Heart left ventricle (tissue), 16 donors: ENCODE measurements at regions not wholly inside any gene's neighbourhood (a gene's known extent, or its start where the extent isn't known, plus 50 kb on each side); places are given as distances from the start of the nearest gene placed in this dataset.

ENCODE experiments used
- ATAC-seq, 4 donors: fragments of 200-7000 bp; cut with Tn5 transposase; one replicate each; pipeline ENCODE4 v1.9.1; 2020 to 2022; ENCODE audit warnings: moderate library complexity in 4 of 4, mild to moderate bottlenecking in 3 of 4, moderate number of reproducible peaks in 1 of 4
- DNase-seq, 5 donors: peaks; one replicate each; pipeline ENCODE4 v3.0.0-alpha.2; 2020
- H3K27ac ChIP-seq, 12 donors: fragments of 200-600 bp; sonication (generic) in 4 of 12; one replicate each; pipeline versions ENCODE4 v1.5.0 to v1.8.0; 2016 to 2022; ENCODE audit warnings: mild to moderate bottlenecking in 2 of 12
- H3K27me3 ChIP-seq, 9 donors: fragments of 200-600 bp; sonication (generic) in 2 of 9; one replicate each; pipeline versions ENCODE4 v1.5.1 to v1.8.0; 2016 to 2022; ENCODE audit warnings: mild to moderate bottlenecking in 3 of 9
- H3K36me3 ChIP-seq, 9 donors: fragments of 200-600 bp; sonication (generic) in 2 of 9; one replicate each; pipeline versions ENCODE4 v1.5.0 to v1.8.0; 2018 to 2022; ENCODE audit warnings: mild to moderate bottlenecking in 2 of 9
- H3K4me1 ChIP-seq, 12 donors: fragments of 200-600 bp; sonication (generic) in 4 of 12; one replicate each; pipeline versions ENCODE4 v1.5.0 to v1.8.0; 2016 to 2022; ENCODE audit warnings: mild to moderate bottlenecking in 3 of 12
- H3K4me3 ChIP-seq, 12 donors: fragments of 200-600 bp; sonication (generic) in 4 of 12; one replicate each; pipeline versions ENCODE4 v1.5.0 to v1.8.0; 2017 to 2022; ENCODE audit warnings: mild to moderate bottlenecking in 9 of 12, moderate library complexity in 4 of 12
- H3K9me3 ChIP-seq, 12 donors: fragments of 200-600 bp; sonication (generic) in 4 of 12; one replicate each; pipeline versions ENCODE4 v1.5.0 to v1.8.0; 2016 to 2022; ENCODE audit warnings: mild to moderate bottlenecking in 1 of 12
- CTCF ChIP-seq, 12 donors: fragments of 200-600 bp; sonication (generic) in 4 of 12; IDR thresholded peaks; one replicate each; pipeline versions ENCODE4 v1.5.0 to v1.8.0; 2018 to 2022; ENCODE audit warnings: antibody characterized with exemption in 12 of 12, mild to moderate bottlenecking in 5 of 12
- POLR2A ChIP-seq, 2 donors: fragments of 450-650 bp; IDR thresholded peaks; one replicate each; pipeline ENCODE4 v1.6.1; 2017; ENCODE audit warnings: antibody characterized with exemption in 2 of 2, mild to moderate bottlenecking in 2 of 2, moderate library complexity in 2 of 2
- WGBS, 4 donors: extraction: QIAGEN DNeasy Blood & Tissue Kit in 2 of 4; methylation state at CpG; one replicate each; pipeline versions ENCODE4 v1.1.5 to v1.1.7; 2013 to 2018; 5-methylcytosine and 5-hydroxymethylcytosine counted together
- intact Hi-C, 10 donors: fragments of 100-400 bp; cut with DNase I; formaldehyde crosslinking; loops; one replicate each; pipeline versions ENCODE4 v1.11.1 to v1.14.2; 2022
- donor health status: ischemic (EF 13 %, LVEDD 7.1; RV severe dilation, severe dysfunction).
- donor health status: healthy with polysubstance abuse.
- donor health status: DM: no; HTN: yes; CAD: no.
- donor health status: DM: no; HTN: no; CAD: no.
- donor health status: ischemic (EF 25% LVEDD 6.9; RV normal size, moderate dysfunction).
- donor health status: ischemic (EF 25% LVEDD 5.7; RV mildly dilated, moderate dysfunction).
- donor health status: healthy.
- donor health status: DM: yes; HTN: yes; CAD: no.
- donor health status: ischemic (EF 35%, LVEDD 5.7; RV mildly dilated, moderate dysfunction).
- donor health status: nonischemic (EF 11% LVEDD 7.7; RV severe dilation, severe dysfunction).
- donor health status: DM: yes; HTN: yes; CAD: no.
- donor health status: PGD.
- donor health status: ischemic (EF 29% LVEDD 5.4; RV normal size, mild dysfunction).
- donor health status: nonischemic (EF 23%, LVEDD 6.1; RV moderate dilation, normal function).

GRCh38 chr7:97285348-97285747, 167.8 kb downstream of the SDHAF3 start:
- H3K36me3 ChIP-seq: no peaks in the 10 kb centered on the region
- H3K4me1 ChIP-seq: no peaks in the 10 kb centered on the region
- H3K9me3 ChIP-seq: peaks cover 0 to 6% (median 0%) of the 10 kb centered on the region in 12 donors
- TF ChIP-seq CTCF (IDR thresholded peaks at IDR 0.05) (no peak), POLR2A (IDR thresholded peaks at IDR 0.05) (no peak)
- no peak overlapping the region for H3K27ac ChIP-seq
- H3K27me3 ChIP-seq: no peaks in the 10 kb centered on the region
- no peak for DNase-seq
- H3K4me3 ChIP-seq: no peak overlapping the region
- ATAC-seq: no peak
- intact Hi-C loops: no loop called here
- 38 to 51% (median 43%) methylated on average over 2 of the region's 2 CpGs for WGBS, 4 donors

DNA sequence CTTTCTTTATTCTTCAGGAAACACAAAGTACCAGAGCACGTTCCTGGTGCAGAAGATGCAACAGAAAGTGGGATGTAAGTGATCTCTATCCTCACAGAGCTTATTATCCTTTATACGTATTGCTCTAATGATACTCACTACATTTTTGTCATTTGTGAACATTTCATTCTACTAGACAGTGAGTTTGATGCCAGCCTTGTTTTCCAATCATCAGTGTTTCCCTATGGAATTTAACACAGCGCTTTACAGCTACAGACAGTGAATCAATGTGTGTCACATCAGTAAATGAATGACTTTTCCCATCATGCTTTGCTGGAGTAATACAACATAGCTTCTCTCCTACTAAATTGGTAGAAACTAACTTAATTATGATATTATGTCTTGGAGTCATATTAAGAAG, 175.5 kb downstream of the SDHAF3 start:
- ATAC-seq (no peak), DNase-seq (no peak)
- Histone ChIP-seq H3K4me1 (no peaks in the 10 kb centered on the region), H3K27me3 (no peaks in the 10 kb centered on the region), H3K9me3 (peaks cover 0 to 3% (median 0%) of the 10 kb centered on the region in 12 donors), H3K4me3 (no peak overlapping the region), H3K36me3 (no peaks in the 10 kb centered on the region), H3K27ac (no peak overlapping the region)
- no peak for TF ChIP-seq CTCF (IDR thresholded peaks at IDR 0.05)
- TF ChIP-seq POLR2A (IDR thresholded peaks at IDR 0.05): no peak
- intact Hi-C loops: no loop called here
- WGBS, 4 donors: 70 to 78% (median 75%) methylated on average over 3 of the region's 3 CpGs

GRCh38 chr7:97298561-97298960, 181.1 kb downstream of the SDHAF3 start:
- WGBS, 4 donors: 88 to 92% (median 90%) methylated on average over 2 of the region's 2 CpGs

GRCh38 chr7:97305589-97305988, 188.1 kb downstream of the SDHAF3 start:
- Histone ChIP-seq H3K4me3 (no peak overlapping the region), H3K27me3 (no peaks in the 10 kb centered on the region), H3K4me1 (no peaks in the 10 kb centered on the region), H3K36me3 (no peaks in the 10 kb centered on the region), H3K27ac (no peak overlapping the region), H3K9me3 (peaks cover 0 to 3% (median 0%) of the 10 kb centered on the region in 12 donors)
- WGBS, 4 donors: 79 to 82% (median 80%) methylated on average over 8 of the region's 8 CpGs
- intact Hi-C loops: no loop called here
- DNase-seq: no peak
- no peak for TF ChIP-seq POLR2A (IDR thresholded peaks at IDR 0.05)
- TF ChIP-seq CTCF (IDR thresholded peaks at IDR 0.05): no peak
- ATAC-seq: no peak

More at GRCh38 chr7:97298561-97298960, 181.1 kb downstream of the SDHAF3 start:
- no peak for TF ChIP-seq POLR2A (IDR thresholded peaks at IDR 0.05)
- no peak for TF ChIP-seq CTCF (IDR thresholded peaks at IDR 0.05)
- Histone ChIP-seq H3K9me3 (no peaks in the 10 kb centered on the region), H3K27ac (no peak overlapping the region), H3K4me3 (no peak overlapping the region), H3K36me3 (no peaks in the 10 kb centered on the region), H3K4me1 (no peaks in the 10 kb centered on the region), H3K27me3 (no peaks in the 10 kb centered on the region)
- no peak for DNase-seq
- no peak for ATAC-seq
- intact Hi-C loops: no loop called here
